HG02981 (cell line): ENCODE measurements at regions not wholly inside any gene's neighbourhood (a gene's known extent, or its start where the extent isn't known, plus 50 kb on each side); places are given as distances from the start of the nearest gene placed in this dataset.

ENCODE experiments used
- ATAC-seq: cut with Tn5 transposase; IDR thresholded peaks from one replicate; pipeline ENCODE4 v1.9.1; 2021; ENCODE audit warnings: mild to moderate bottlenecking, moderate library complexity; ENCODE audit not compliant: unreplicated experiment

DNA sequence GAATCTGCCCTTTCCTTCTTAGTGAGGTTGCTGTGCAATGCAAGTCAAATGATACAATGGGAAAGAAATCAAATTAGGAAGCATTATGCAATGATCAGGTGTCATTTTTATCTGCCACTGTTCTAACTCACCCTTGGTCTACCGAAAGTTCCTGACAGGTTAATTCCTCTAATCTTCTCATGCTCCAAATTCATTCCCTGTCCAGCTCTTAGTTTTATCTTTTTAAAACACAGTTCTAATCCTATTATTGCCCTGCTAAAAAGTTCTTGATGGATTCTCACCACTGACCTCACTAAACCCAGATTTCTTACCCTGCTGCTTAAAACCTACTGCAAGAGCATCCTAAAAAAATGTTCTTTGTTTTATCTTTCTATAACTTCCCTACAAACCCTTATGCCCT is 1000.9 kb downstream of the CDH18 start:
- ATAC-seq = no peak

DNA sequence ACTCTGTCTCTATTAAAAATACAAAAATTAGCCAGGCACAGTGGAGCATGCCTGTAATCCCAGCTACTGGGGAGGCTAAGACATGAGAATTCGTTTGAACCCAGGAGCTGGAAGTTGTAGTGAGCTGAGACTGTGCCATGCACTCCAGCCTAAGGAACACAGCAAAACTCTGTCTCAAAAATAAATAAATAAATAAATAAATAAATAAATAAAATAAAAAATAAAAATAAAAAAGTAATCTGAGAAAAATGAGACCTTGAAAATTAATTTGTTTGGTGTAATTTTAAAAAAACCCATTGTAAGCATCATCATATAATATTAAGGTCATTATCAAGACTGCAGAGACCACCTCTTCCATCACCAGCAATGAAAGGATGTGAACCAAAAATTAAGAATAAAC is 997.1 kb downstream of the CDH18 start:
- ATAC-seq = no peak

DNA sequence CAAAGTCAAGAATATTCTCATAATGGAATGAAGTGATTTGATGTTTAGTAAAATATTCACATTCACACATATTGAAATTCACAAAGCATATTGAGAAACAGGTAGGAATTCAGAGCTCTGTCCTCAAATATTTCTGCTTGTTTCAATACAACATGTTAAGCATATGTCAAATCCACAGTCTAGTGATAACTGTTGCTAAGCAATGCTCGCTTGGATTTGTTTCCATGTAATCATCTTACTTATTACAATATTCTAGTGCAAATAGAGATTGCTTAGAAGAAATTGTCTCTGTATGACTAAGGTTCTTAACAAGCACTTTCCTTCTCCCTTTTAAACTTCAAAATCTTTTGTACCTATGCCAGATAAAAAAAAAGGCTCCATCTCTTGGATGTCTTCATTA is 995.7 kb downstream of the CDH18 start:
- ATAC-seq = no peak

DNA sequence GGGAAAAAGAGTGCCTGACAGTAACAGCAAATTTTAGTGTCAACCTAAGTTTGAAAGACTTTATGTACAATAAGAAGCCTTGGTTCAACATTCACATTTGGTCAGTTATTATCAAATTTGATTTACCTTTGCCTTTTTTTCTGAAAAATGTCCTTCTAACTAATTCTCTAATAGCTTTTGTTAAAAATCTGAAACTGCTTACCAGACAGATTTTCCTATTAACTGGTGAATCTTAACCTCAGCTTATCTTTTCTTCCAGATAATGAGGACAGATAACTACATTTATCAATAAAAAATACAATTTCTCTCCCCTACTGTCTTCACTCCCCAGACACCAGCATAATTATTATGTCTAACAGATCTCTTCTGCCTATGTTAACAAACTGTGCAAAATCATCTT is 988.5 kb downstream of the CDH18 start:
- no peak for ATAC-seq

DNA sequence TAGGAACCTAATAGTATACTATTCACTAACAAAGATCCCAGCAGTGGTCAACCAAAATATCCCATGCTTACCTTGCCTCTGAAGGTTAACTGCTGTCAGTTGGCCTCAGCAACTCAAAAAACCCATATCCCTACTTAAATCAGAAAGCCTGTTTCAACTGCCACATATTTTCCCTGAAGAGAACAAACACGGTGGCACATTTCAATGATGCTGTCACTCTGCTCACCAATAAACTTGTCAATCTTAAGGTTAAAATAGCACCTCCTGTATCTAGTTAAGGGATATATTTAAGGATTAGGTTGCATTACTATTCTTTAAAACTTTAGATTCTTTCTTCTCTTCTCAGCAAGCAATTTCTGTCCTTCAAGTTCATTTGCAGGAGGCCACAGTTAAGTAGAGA is 986.9 kb downstream of the CDH18 start:
- no peak for ATAC-seq

DNA sequence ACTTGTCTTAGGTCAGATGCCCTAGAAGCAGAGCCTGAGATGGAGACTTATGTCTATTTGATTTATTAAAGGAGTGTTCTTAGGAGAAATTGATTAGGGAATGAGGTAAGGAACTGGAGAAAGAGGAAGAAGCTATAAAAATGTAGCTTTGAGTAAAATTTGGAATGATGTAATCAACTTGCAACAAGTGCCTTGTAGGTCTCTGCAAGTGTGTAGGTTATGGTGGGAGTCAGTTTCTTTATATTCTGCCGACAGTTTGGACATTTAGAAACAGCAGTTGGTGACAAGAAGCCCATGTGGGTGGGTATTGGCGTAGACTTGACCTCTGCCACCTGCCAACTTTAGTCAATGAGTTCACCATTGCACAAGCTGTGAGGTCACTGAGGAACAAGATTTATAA is 986.5 kb downstream of the CDH18 start:
- ATAC-seq = no peak

DNA sequence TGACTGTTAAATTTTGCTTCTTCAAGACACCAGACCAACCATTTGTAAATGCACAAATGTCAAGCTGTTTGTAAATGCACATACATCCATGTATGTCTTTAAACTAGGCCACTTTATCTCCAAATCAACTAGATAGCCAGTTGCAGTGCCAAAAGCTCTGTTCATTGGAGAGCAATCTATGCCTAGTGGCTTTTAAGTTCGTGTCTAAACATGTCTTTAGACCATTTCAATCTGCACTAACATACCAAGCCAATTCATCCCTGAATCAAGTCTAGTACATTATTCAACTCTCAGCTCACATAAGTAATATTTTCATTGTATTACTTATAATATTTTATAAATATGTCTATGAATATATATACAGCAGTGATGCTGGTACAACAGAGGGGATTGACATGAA is 985.9 kb downstream of the CDH18 start:
- ATAC-seq = no peak

DNA sequence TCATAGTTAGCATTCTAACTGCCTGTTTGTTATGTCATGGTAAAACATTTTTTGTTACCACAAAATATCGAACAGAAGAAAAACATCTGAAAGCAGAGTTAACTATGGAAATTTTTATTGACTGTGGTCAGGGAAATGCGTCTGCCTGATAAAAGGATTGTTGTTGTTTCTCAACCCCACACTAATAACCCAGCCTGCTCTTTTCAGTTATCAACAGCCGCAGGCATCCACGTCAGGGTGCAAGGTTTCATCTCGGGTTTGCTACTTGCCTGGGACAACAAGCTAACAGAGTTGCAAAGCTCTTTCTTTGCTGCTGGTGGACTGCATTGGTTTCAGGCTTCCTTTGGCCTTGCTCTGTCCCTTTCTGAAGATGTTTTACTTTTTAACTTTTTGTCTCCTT is 969.2 kb downstream of the CDH18 start:
- no peak for ATAC-seq

DNA sequence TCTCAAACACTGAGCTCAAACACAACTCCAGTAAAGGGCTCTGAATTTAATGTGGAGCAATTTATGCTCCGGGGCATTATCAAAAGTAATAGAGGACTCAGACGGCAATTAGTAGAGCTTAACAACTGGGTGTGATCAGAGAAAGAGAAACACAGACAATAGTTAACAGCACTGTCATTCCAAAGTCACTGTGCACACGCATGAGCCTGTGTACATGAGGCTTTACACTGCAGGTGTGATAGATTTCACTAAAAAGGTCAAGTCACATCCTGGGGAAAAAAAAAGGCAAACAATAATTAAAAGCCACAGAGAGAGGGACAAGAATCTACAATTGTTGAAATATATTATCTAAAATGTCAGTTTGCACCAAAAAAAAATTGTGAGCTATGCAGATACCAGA is 956.5 kb downstream of the CDH18 start:
- no peak for ATAC-seq

DNA sequence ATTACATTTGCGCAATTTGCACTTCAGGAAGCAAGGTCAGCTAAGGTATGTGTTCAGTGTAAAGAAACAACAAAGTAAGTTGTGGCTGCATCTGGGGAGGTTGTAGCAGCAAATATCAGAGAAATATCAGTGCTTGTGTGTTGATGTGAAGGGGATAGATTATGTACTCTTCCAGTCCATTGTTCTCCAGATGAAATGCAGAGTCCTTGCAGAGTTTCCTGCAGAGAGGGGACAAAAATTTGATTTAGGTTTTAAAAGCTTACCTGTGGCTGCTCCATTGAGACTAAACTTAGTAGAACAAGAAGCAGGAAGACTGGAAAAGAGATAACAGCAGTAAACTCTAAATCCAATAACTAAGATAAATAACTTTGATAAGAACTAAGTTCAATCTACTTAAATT is 952.2 kb downstream of the CDH18 start:
- ATAC-seq = no peak

DNA sequence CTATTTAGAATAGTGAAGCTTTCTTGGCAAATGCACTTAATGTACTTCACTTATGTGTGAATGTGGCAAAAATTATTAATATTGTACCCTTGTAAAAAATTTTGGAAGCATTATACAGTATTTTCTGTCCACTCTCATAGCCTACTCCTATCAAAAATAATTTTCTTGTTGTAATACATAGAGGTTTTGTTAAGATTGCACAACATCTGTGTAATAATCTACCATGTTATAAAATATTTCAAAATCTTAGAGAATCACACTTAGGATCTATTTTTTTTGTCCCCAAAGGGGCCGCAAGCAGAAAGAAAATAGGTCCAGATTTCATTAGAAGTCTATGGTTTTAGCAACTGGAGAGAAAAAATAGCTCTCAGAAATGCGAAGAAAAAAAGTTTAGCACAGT is 945.9 kb downstream of the CDH18 start:
- no peak for ATAC-seq

DNA sequence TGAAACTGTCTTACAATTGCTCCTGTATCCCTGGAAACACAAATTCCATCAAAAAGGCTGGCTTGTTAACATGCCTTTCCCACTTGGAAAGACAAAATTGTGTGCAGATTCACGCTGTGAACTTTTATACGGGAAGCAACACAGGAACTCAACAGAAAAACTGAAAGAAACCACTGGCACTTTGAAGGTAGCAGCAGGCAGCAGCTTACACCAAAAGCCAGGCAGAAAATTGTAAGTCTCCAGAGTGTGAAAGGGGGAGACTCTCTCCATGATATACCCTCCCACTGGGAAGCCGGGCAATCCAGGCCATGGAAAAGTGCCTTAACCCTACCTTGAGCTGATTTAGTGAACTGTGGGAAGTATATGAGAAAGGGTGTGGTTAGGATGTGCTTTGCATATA is 943.7 kb downstream of the CDH18 start:
- ATAC-seq = no peak

DNA sequence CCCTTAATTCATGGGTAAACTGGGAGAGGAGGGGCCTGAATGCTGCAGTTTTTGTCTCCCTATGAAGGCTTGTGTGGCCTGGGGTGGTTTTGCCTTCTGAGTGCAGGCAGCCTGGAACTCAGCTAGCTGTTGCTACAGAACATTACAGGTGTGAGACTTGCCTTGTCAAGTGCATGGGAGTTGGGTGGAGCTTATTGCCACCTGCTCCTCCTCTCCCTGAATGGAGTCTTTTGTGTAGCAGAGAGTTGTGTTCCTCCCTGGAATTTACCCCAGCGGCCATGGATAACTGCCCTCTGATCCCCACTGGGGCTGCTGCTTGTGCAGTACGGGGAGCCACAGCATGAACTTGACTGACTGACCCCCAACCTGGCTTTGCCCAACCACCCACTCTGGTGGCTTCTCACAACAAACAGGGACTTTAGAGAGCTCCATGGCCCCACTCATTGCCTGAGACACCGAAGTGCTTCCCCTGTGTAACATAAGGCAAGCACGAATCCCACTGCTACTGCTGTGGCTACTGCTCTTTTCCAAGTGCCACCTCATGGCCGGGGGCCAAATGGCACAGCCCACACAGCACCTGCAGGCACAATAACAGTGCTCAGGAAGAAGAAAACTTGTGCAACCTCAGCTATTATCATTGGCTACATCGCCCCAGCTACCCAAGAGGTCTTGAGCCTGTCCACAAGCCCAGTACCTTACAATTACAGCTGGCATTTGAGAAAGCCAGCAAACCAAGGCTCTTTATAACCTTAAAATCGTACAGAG is 942.9 kb downstream of the CDH18 start:
- no peak for ATAC-seq

DNA sequence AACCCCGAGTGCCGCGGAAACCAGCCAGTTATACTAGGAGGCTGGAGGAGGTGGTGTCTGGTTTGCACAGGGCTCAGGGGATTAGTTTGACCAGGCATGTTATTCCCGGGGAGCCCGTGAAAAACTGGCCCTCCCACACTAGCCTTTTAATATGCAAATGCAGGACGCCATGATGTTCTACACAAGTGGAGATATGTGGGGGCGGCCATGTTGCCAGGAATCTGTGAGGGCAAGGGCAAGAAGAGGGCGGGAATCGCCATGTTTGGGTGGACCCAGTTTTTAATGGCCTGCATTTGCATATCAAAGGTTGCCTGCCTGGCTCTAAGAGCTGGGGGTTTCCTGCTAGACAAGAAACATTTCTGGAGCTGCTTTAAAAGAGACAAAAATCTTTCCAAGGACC is 940.7 kb downstream of the CDH18 start:
- no peak for ATAC-seq

DNA sequence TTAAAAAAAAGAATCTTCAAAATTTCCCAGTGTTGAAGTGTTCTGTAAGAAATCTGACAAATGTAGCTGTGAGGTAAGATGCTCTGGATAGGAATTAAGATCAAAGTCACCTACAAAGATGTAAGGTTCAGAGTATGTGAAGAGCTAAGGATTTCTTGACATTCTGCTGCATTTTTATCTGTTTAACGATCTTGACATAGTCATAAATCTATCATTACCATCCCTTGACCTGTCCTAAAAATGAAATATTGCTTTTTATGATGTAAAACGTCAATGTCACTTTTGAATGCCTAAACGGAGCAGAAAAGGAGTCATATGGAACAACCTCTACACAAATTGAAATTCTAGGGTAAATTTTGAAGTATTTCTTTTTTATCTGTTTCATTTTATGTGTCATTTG is 939.3 kb downstream of the CDH18 start:
- ATAC-seq = no peak

DNA sequence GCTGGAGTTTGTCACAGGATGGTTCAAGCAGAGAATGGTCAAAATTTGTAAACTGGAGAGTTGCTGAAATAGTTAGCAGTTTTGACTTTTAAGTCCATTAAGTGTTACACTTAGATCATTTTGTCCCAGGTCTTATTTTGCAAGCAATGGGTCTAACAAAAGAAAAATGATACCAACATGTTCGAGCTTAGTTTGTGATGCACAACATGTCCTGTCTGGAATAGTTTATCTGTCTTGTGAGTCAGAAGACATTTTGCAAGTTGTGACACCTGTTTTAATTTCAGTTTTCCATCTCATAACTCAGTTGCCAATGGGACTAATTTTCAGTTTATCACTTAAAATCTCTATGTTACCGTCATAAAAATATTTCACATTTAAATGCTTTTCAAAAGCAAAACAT is 929.8 kb downstream of the CDH18 start:
- no peak for ATAC-seq

DNA sequence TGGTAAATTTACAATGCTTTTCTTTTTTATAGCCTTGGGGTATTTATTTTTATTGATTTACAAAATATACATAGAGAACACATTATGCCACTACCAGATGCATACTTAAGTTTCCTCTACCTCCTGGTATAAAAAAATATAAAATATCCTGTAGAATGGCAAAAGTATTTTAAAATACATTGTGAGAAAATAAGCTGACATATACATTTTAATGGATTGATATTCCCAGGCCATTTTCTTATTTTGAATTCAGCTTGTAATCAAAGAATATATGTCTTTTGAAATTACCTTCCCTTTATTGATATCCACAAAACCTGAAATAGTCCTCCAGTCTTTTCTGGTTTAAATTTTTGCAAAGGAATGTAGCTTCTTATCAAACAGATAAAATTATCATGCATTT is 923.9 kb downstream of the CDH18 start:
- no peak for ATAC-seq

DNA sequence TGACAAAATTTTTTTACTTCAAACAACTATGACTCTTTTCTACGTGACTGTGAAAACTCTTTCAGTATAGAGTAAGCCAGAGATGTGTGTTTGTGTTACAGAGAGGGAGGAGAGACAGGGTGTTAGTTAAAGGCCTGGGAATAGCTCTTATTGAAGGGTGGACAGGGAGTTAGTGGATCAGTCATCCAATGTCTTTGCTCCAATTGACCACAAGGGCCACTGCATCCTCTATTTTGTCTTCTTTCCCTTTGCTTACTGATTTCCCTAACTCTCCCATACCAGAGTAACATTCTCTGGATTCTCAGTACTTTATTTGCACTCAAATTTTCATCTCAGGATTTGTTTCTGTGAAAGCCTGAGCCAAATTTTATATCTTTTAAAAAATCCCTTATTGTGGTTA is 920.3 kb downstream of the CDH18 start:
- ATAC-seq = no peak

DNA sequence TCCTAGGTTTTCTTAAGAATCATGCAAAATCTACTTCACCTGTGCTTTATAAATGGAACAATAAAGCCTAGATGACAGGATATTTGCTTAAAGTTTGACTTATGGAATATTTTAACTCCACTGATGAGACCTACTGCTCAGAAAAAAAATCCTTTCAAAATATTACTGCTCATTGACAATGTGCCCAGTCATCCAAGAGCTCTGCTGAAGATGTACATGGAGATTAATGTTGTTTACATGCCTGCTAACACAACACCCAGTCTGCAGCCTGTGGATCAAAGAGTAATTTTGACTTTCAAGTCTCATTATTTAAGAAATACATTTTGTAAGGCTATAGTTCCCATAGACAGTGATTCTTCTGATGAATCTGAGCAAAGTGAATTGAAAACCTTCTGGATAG is 889.6 kb downstream of the CDH18 start:
- ATAC-seq = no peak

DNA sequence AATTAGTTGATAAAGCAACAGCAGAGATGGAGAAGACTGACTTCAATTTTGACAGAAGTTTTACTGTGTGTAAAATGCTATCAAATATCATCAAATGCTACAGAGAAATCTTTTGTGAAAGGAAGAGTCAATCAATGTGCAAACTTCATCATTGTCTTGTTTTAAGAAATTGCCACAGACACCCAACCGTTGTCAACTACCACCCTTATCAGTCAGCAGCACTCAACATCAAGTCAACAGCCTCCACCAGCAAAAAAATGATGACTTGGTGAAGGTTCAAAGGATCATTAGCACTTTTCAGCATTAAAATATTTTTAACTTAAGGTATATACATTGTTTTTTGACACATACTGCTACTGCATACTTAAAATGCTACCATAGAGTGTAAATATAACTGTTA is 888.8 kb downstream of the CDH18 start:
- no peak for ATAC-seq

DNA sequence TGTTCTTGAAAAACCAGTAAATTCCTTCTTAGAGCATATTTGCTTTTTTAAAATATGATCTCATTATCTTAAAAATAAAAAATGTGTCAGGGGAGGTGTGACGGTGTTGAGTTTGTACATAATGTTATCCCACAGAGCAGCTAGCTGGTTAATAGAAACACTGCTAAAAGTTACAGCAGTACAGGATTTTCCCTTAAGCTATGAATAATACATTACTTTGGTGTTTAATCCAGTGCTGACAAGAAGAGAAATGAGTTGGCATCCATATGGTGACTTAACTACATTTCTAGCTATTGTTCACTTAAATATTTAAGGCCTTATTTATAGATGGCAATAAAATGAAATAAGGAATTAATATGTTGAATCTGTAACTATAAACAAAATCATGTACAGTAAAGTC is 883.1 kb downstream of the CDH18 start:
- no peak for ATAC-seq

DNA sequence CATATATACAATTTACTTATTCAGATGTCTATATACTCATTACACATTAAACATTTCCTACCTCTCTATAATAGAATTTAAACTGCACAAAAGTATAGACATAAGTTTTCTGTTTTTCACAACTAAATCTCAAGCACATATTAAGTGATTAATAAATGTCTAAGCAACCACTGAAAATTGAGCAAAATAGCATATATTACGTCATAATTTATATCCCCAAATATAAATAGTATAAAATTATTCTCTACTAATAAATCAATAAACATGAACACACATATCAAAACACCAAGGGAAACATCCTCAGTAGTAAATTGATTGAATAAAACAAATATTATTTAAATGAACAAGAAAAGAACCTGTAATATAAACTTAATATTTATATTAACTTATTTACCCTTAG is 865.1 kb downstream of the CDH18 start:
- ATAC-seq = no peak

DNA sequence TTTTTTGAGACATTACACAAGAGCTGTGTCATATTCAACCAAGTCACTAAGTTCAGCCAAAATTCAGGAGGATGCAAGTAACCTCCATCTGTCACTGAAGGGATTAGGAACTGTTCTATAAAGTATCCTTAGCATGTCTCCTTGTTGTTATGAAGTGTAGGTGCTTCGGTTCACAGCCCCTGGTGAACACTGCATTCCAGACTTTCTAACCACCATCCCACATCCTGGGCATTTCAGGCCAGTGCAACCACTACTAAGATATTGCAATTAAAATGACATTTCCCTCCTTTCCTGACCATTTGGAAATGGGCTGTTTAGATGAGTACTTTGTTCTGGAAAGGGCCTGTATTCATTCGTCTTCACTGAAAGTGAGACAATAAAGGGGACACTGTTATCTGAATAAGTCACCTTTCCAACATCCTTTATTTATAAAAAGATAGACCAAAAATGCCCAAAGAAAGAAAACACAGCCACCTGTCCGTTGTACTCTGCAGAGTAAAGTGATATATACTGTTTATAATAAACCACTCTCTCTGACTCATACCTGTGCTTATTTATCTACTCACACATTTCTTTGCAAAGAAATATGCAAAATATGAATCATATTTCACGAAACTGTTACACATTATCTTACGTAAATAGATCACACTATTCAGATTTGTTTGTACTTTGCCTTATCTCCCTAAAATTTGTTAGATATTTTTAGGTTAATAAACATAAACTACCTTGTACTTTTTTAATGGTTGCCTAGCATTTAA is 861.9 kb downstream of the CDH18 start:
- ATAC-seq = no peak
